ENCODE measurements at regions not wholly inside any gene's neighbourhood (a gene's known extent, or its start where the extent isn't known, plus 50 kb on each side); places are given as distances from the start of the nearest gene placed in this dataset.

DNA sequence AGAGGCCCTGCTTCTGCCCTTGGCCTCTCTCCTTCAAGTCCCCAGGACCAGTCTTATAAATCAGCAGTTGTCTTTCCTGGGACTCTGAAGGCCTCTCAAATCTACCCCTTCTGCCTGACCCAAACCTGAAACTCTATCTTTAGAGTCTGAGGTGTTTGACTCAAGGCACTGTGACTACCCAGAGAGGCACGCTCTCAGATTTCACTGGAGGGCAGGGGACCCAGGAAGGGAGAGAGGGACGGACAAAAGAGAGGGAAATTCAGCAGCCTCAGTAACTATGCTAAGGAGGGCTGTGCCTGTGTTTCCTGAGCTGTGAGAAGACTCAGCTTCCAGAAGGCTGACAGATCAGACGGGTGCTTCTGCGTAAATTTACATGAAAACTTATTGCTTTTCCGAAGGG lies 217.8 kb downstream of the HAUS1 start:
- TF ChIP-seq ZNF565 (CRISPR knock-in tag; conservative IDR thresholded peaks at IDR 0.05; ENCODE audit: low read depth) (no peak), TCF4 (CRISPR knock-in tag; IDR thresholded peaks at IDR 0.05; ENCODE audit: borderline replicate concordance) (no peak), CSRNP3 (CRISPR knock-in tag; IDR thresholded peaks at IDR 0.05) (no peak), ISL1 (CRISPR knock-in tag; IDR thresholded peaks at IDR 0.05) (no peak), ESRRG (CRISPR knock-in tag; IDR thresholded peaks at IDR 0.05) (no peak), RARB (CRISPR knock-in tag; IDR thresholded peaks at IDR 0.05) (no peak), SNAI2 (CRISPR knock-in tag; IDR thresholded peaks at IDR 0.05) (no peak), ZFP3 (CRISPR knock-in tag; IDR thresholded peaks at IDR 0.05) (no peak), TSHZ2 (CRISPR knock-in tag; IDR thresholded peaks at IDR 0.05) (no peak)
- TF ChIP-seq, protein P1, sequence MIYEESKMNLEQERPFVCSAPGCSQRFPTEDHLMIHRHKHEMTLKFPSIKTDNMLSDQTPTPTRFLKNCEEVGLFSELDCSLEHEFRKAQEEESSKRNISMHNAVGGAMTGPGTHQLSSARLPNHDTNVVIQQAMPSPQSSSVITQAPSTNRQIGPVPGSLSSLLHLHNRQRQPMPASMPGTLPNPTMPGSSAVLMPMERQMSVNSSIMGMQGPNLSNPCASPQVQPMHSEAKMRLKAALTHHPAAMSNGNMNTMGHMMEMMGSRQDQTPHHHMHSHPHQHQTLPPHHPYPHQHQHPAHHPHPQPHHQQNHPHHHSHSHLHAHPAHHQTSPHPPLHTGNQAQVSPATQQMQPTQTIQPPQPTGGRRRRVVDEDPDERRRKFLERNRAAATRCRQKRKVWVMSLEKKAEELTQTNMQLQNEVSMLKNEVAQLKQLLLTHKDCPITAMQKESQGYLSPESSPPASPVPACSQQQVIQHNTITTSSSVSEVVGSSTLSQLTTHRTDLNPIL (CRISPR knock-in tag; IDR thresholded peaks at IDR 0.05; ENCODE audit: low read depth), result no peak
- TF ChIP-seq, protein P2, sequence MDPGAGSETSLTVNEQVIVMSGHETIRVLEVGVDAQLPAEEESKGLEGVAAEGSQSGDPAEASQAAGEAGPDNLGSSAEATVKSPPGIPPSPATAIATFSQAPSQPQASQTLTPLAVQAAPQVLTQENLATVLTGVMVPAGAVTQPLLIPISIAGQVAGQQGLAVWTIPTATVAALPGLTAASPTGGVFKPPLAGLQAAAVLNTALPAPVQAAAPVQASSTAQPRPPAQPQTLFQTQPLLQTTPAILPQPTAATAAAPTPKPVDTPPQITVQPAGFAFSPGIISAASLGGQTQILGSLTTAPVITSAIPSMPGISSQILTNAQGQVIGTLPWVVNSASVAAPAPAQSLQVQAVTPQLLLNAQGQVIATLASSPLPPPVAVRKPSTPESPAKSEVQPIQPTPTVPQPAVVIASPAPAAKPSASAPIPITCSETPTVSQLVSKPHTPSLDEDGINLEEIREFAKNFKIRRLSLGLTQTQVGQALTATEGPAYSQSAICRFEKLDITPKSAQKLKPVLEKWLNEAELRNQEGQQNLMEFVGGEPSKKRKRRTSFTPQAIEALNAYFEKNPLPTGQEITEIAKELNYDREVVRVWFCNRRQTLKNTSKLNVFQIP (CRISPR knock-in tag; IDR thresholded peaks at IDR 0.05; ENCODE audit: borderline replicate concordance, low read depth), result no peak
- ATAC-seq, result no peak; the same call in 2 of the 3 replicates

DNA sequence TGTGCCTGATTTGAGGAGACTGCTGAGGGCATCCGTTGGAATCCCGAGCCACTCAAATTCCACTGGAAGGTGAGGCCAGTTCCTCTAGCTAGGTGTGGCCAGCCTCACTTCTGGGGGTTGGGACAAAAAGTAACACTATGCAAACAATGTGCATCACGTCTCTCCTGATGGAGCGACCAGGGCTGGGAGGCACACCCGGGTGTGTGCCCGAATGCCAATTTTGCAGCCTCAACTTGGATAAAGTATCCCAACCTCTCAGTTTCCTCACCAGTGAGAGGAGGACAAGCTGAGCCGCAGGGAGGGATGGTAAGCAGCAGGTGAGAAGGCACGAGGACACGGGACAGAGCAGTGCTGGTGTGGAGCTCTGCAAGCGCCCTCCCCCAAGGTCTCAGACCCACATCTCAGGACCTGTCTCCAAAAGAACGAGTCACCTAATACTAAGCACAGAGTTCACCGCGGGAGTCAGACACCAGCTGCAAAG lies 218.3 kb downstream of the HAUS1 start:
- ATAC-seq, result no peak
- no peak for TF ChIP-seq TOX (CRISPR knock-in tag; IDR thresholded peaks at IDR 0.05; ENCODE audit: borderline replicate concordance)
- TF ChIP-seq, protein P2 (CRISPR knock-in tag; IDR thresholded peaks at IDR 0.05; ENCODE audit: borderline replicate concordance, low read depth), result no peak
- TF ChIP-seq ZNF70 (CRISPR knock-in tag; IDR thresholded peaks at IDR 0.05), result no peak
- TF ChIP-seq PPARA (CRISPR knock-in tag; IDR thresholded peaks at IDR 0.05; ENCODE audit: borderline replicate concordance), result no peak
- no peak for TF ChIP-seq ZNF565 (CRISPR knock-in tag; conservative IDR thresholded peaks at IDR 0.05; ENCODE audit: low read depth)

DNA sequence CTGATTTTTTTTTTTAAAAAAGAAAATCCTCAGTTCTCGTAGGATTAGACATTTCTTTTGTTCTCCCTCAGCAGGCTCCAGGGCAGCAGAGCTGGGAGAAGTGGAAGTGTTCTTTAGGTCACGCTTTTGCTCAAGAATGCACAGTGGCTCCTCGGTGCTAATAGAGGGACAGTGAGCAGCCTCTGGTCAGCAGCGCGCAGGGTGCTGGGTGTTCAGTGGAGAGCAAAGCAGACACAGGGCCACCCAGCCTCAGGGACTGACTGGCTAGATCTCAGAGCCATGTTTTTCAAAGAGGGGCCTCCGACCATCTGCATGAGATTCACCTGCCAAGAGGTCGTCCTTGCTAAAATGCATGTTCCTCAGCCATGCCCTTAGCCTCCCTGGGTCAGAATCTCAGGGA lies 218.8 kb downstream of the HAUS1 start:
- TF ChIP-seq ZNF70 (CRISPR knock-in tag; IDR thresholded peaks at IDR 0.05) (no peak), TCF4 (CRISPR knock-in tag; IDR thresholded peaks at IDR 0.05; ENCODE audit: borderline replicate concordance) (no peak), OSR1 (CRISPR knock-in tag; IDR thresholded peaks at IDR 0.05) (no peak), TSHZ2 (CRISPR knock-in tag; IDR thresholded peaks at IDR 0.05) (no peak), ZNF8 (CRISPR knock-in tag; IDR thresholded peaks at IDR 0.05) (no peak), SNAI2 (CRISPR knock-in tag; IDR thresholded peaks at IDR 0.05) (no peak)
- TF ChIP-seq, protein P2 (CRISPR knock-in tag; IDR thresholded peaks at IDR 0.05; ENCODE audit: borderline replicate concordance, low read depth), result no peak
- TF ChIP-seq, protein P1 (CRISPR knock-in tag; IDR thresholded peaks at IDR 0.05; ENCODE audit: low read depth), result no peak
- no peak for ATAC-seq

All from SK-N-SH treated with all-trans-retinoic acid at 6 μM for 48 hours (cell line).